Neural cell (in vitro differentiated cells): ENCODE measurements at regions not wholly inside any gene's neighbourhood (a gene's known extent, or its start where the extent isn't known, plus 50 kb on each side); places are given as distances from the start of the nearest gene placed in this dataset.

Experiments used
- H2AFZ ChIP-seq: fragments of 200-600, 300-800 bp; sonication (generic), shearing (Covaris generic); 2 replicates; pipeline ENCODE4 v1.6.0; 2014; ENCODE audit warnings: low read depth, mild to moderate bottlenecking, antibody characterized with exemption, low read length, moderate library complexity
- H3F3A ChIP-seq: fragments of 200-600 bp; shearing (Covaris generic); 2 replicates; pipeline ENCODE4 v1.6.1; 2016; ENCODE audit warnings: mild to moderate bottlenecking, moderate library complexity, mixed read lengths, antibody characterized with exemption, low read length; ENCODE audit not compliant: insufficient read depth, poor library complexity, severe bottlenecking
- H3K27ac ChIP-seq: fragments of 200-600, 300-800 bp; sonication (generic), shearing (Covaris generic); 2 replicates; pipeline ENCODE4 v1.5.1; 2014; ENCODE audit warnings: mild to moderate bottlenecking, low read length, moderate library complexity
- H3K27me3 ChIP-seq: fragments of 300-800, 200-600 bp; sonication (generic), shearing (Covaris generic); 2 replicates; pipeline ENCODE4 v1.6.0; 2014; ENCODE audit warnings: mild to moderate bottlenecking, low read depth, low read length, moderate library complexity; ENCODE audit not compliant: insufficient read depth
- H3K36me3 ChIP-seq: fragments of 300-800, 200-600 bp; sonication (generic), shearing (Covaris generic); 2 replicates; pipeline ENCODE4 v1.5.1; 2014; ENCODE audit warnings: mild to moderate bottlenecking, antibody characterized with exemption, low read length, moderate library complexity; ENCODE audit not compliant: insufficient read depth
- H3K4me2 ChIP-seq: fragments of 300-800, 200-600 bp; sonication (generic), shearing (Covaris generic); 2 replicates; pipeline ENCODE4 v1.6.0; 2014; ENCODE audit warnings: mild to moderate bottlenecking, low read length
- H3K4me3 ChIP-seq: fragments of 300-800, 200-600 bp; sonication (generic), shearing (Covaris generic); 2 replicates; pipeline ENCODE4 v1.5.1; 2014; ENCODE audit warnings: mild to moderate bottlenecking, low read length, moderate library complexity
- H3K79me2 ChIP-seq: fragments of 200-600 bp; shearing (Covaris generic); replicated peaks from 2 replicates; pipeline ENCODE4 v1.6.0; 2014; ENCODE audit warnings: mild to moderate bottlenecking, low read length, moderate library complexity; ENCODE audit not compliant: insufficient read depth
- H3K9ac ChIP-seq: fragments of 300-800, 200-600 bp; sonication (generic), shearing (Covaris generic); 2 replicates; pipeline ENCODE4 v1.6.1; 2016; ENCODE audit warnings: mild to moderate bottlenecking, low read length, mixed read lengths
- H3K9me2 ChIP-seq: fragments of 200-600 bp; shearing (Covaris generic); 2 replicates; pipeline ENCODE4 v1.6.1; 2016; ENCODE audit warnings: mild to moderate bottlenecking, low read length, mixed read lengths; ENCODE audit not compliant: insufficient read depth
- H3K9me3 ChIP-seq: fragments of 200-600, 300-800 bp; sonication (generic), shearing (Covaris generic); 2 replicates; pipeline ENCODE4 v1.6.1; 2016; ENCODE audit warnings: mild to moderate bottlenecking, mixed run types, low read length, moderate library complexity, mixed read lengths
- H4K20me1 ChIP-seq: fragments of 200-600 bp; shearing (Covaris generic); 2 replicates; pipeline ENCODE4 v1.6.1; 2016; ENCODE audit warnings: mild to moderate bottlenecking, mixed run types; ENCODE audit not compliant: insufficient read depth
- EP300 ChIP-seq: fragments of 450-650 bp; conservative IDR thresholded peaks from 2 replicates; pipeline ENCODE4 v1.6.1; 2014; ENCODE audit warnings: antibody characterized with exemption, mild to moderate bottlenecking, moderate library complexity; ENCODE audit not compliant: poor library complexity, severe bottlenecking
- EZH2 ChIP-seq: fragments of 200-600, 300-800 bp; shearing (Covaris generic), sonication (generic); IDR thresholded peaks from 2 replicates; pipeline ENCODE4 v1.6.1; 2014; ENCODE audit warnings: antibody characterized with exemption, low read length, borderline replicate concordance, mild to moderate bottlenecking; ENCODE audit not compliant: insufficient read depth, poor library complexity, severe bottlenecking
- MXI1 ChIP-seq: fragments of 450-650 bp; conservative IDR thresholded peaks from 2 replicates; pipeline ENCODE4 v1.6.1; 2014; ENCODE audit warnings: antibody characterized with exemption, mild to moderate bottlenecking; ENCODE audit not compliant: poor library complexity, severe bottlenecking
- POLR2AphosphoS5 ChIP-seq: IDR thresholded peaks from 2 replicates; pipeline ENCODE4 v1.6.1; 2012
- RAD21 ChIP-seq: fragments of 450-650 bp; conservative IDR thresholded peaks from 2 replicates; pipeline ENCODE4 v1.6.1; 2014; ENCODE audit warnings: antibody characterized with exemption, mild to moderate bottlenecking, moderate library complexity
- SMC3 ChIP-seq: fragments of 450-650 bp; conservative IDR thresholded peaks from 2 replicates; pipeline ENCODE4 v1.6.1; 2014; ENCODE audit warnings: antibody characterized with exemption, mild to moderate bottlenecking, moderate library complexity; ENCODE audit not compliant: poor library complexity
- TAF1 ChIP-seq: IDR thresholded peaks from 2 replicates; pipeline ENCODE4 v1.6.1; 2012; ENCODE audit warnings: low read depth
- TF ChIP-seq, protein P1 (sequence below): IDR thresholded peaks from 2 replicates; pipeline ENCODE4 v1.6.1; 2012; ENCODE audit warnings: borderline replicate concordance
- TF ChIP-seq, protein P2 (sequence below): fragments of 450-650 bp; IDR thresholded peaks from 2 replicates; pipeline ENCODE4 v1.5.1; 2014; ENCODE audit warnings: antibody characterized with exemption, mild to moderate bottlenecking, moderate library complexity; ENCODE audit not compliant: poor library complexity, severe bottlenecking

DNA sequence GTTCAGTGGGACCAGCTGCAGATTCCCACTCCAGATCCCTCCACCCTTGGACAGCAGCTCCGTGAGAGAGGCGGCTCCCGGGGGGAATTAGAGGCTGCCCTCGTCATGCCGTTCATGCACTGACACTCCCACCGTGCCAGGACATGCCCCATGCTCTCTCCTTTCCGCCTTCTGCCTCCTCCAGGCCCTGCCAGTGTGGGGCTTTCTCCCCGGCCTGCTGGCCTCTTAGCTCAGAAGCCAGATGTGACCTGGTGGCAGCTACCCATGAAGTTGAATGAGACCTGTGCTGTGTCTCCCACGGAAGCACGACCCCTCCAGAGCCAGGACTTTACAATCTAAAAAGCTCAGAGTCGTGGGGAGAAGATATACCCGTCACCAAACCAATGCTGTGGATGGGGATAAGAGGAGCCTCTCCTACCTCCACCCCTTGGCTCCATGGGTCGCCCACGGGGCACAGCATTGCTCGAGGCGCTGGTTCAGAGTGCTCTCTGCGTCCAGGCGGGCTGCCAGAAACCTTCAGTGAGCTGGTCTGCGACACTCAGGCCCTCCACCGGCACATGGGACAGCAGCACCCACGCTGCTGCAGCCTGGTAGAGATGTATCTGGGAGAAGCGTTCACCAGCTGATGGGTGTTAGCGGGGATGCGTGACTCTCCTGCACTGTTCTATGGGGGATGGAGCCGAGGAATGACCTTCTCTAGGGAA lies 111.0 kb upstream of the GPC1 start:
- H3K4me2 ChIP-seq, result no peak overlapping the region
- TF ChIP-seq SMC3, result no peak
- TF ChIP-seq EZH2, result no peak
- TF ChIP-seq, protein P1, sequence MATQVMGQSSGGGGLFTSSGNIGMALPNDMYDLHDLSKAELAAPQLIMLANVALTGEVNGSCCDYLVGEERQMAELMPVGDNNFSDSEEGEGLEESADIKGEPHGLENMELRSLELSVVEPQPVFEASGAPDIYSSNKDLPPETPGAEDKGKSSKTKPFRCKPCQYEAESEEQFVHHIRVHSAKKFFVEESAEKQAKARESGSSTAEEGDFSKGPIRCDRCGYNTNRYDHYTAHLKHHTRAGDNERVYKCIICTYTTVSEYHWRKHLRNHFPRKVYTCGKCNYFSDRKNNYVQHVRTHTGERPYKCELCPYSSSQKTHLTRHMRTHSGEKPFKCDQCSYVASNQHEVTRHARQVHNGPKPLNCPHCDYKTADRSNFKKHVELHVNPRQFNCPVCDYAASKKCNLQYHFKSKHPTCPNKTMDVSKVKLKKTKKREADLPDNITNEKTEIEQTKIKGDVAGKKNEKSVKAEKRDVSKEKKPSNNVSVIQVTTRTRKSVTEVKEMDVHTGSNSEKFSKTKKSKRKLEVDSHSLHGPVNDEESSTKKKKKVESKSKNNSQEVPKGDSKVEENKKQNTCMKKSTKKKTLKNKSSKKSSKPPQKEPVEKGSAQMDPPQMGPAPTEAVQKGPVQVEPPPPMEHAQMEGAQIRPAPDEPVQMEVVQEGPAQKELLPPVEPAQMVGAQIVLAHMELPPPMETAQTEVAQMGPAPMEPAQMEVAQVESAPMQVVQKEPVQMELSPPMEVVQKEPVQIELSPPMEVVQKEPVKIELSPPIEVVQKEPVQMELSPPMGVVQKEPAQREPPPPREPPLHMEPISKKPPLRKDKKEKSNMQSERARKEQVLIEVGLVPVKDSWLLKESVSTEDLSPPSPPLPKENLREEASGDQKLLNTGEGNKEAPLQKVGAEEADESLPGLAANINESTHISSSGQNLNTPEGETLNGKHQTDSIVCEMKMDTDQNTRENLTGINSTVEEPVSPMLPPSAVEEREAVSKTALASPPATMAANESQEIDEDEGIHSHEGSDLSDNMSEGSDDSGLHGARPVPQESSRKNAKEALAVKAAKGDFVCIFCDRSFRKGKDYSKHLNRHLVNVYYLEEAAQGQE, result no peak
- TF ChIP-seq, protein P2, sequence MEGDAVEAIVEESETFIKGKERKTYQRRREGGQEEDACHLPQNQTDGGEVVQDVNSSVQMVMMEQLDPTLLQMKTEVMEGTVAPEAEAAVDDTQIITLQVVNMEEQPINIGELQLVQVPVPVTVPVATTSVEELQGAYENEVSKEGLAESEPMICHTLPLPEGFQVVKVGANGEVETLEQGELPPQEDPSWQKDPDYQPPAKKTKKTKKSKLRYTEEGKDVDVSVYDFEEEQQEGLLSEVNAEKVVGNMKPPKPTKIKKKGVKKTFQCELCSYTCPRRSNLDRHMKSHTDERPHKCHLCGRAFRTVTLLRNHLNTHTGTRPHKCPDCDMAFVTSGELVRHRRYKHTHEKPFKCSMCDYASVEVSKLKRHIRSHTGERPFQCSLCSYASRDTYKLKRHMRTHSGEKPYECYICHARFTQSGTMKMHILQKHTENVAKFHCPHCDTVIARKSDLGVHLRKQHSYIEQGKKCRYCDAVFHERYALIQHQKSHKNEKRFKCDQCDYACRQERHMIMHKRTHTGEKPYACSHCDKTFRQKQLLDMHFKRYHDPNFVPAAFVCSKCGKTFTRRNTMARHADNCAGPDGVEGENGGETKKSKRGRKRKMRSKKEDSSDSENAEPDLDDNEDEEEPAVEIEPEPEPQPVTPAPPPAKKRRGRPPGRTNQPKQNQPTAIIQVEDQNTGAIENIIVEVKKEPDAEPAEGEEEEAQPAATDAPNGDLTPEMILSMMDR, result no peak
- no peak for TF ChIP-seq EP300
- TF ChIP-seq RAD21, result no peak
- TF ChIP-seq POLR2AphosphoS5, result no peak
- no peak for TF ChIP-seq TAF1
- no peak for TF ChIP-seq MXI1
- H3K4me3 ChIP-seq, result no peak overlapping the region

DNA sequence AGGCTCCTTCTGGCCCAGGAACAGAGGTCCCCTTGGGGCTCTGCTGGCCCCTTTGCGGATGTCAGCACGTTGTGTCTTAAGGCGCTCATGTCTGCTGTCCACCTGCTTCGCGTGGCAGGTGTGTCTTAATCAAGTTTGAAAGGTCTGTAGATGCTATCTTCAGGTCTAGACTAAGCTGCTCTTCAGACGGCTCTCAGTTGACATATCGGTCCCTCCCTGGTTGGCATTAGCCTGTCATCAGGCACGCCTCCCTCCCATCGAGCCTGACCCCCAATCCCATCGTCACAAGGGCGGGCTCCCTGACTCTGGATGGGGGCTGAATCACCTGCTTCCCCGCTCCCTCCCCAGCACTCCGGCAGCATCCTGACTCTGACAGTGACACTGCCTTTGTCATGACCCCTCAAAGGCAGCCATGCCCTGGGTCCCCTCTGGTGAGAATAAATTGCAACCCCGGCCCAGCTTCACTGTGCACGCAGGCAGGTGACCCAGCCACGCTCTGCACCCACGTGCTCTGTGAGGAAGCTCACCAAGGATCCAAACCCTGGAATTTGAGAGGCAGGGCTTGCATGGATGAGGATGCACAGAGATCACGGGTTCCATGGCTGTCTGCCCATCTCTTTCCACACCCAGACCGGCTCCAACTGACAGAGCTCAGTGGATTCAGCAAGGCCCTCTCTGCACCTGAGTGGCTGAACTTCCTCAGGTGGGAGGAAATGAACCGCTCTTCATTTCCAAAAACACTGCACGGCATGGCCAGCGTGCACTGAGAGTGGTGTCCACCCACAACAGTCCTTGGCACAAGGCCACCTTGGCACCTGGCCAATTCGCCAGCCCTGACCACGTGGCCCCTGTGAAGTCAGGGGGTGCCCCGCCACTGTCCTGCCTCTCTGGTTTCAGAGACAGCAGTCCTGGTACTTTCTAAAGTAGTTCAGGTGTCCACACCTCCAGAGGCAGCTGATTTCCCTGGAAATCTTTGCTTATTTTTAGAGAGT lies 110.2 kb upstream of the GPC1 start:
- no peaks in the 10 kb centered on the region for H3K79me2 ChIP-seq
- no peaks in the 10 kb centered on the region for H4K20me1 ChIP-seq
- no peak overlapping the region for H3K4me2 ChIP-seq
- H2AFZ ChIP-seq, result no peak overlapping the region
- H3K36me3 ChIP-seq, result no peaks in the 10 kb centered on the region
- no peak overlapping the region for H3K4me3 ChIP-seq
- TF ChIP-seq, protein P1, result no peak
- TF ChIP-seq SMC3 (no peak), TAF1 (no peak), EZH2 (no peak), MXI1 (no peak), RAD21 (no peak), POLR2AphosphoS5 (no peak), EP300 (no peak)
- TF ChIP-seq, protein P2, result no peak
- no peaks in the 10 kb centered on the region for H3F3A ChIP-seq
- H3K27me3 ChIP-seq, result no peaks in the 10 kb centered on the region
- H3K9me2 ChIP-seq, result no peaks in the 10 kb centered on the region
- no peak overlapping the region for H3K27ac ChIP-seq
- H3K9me3 ChIP-seq, result no peaks in the 10 kb centered on the region
- H3K9ac ChIP-seq, result no peak overlapping the region

More for the DNA sequence above, 111.0 kb upstream of the GPC1 start:
- H2AFZ ChIP-seq, result no peak overlapping the region
- no peaks in the 10 kb centered on the region for H4K20me1 ChIP-seq
- H3K27ac ChIP-seq, result no peak overlapping the region
- H3K79me2 ChIP-seq, result no peaks in the 10 kb centered on the region
- no peak overlapping the region for H3K9ac ChIP-seq
- no peaks in the 10 kb centered on the region for H3F3A ChIP-seq
- H3K27me3 ChIP-seq, result no peaks in the 10 kb centered on the region
- no peaks in the 10 kb centered on the region for H3K9me2 ChIP-seq
- no peaks in the 10 kb centered on the region for H3K9me3 ChIP-seq
- no peaks in the 10 kb centered on the region for H3K36me3 ChIP-seq
